B cell (primary cell): ENCODE measurements at regions not wholly inside any gene's neighbourhood (a gene's known extent, or its start where the extent isn't known, plus 50 kb on each side); places are given as distances from the start of the nearest gene placed in this dataset.

ENCODE experiments used
- ATAC-seq: fragments of 200-7000 bp; cut with Tn5 transposase; one replicate; pipeline ENCODE4 v1.10.0; 2021; ENCODE audit warnings: low read depth, mild to moderate bottlenecking, moderate number of reproducible peaks, moderate library complexity
- CTCF ChIA-PET: fragments of 350-600 bp; sonication (Branson Sonifier 250); formaldehyde crosslinking; loops from one replicate; lab custom pipeline; 2021; ENCODE audit warnings: antibody characterized with exemption, inconsistent platforms; lab: Charles Lee
- POLR2A ChIA-PET: fragments of 350-600 bp; sonication (Branson Sonifier 250); formaldehyde crosslinking; loops from one replicate; lab custom pipeline; 2021; ENCODE audit warnings: antibody characterized with exemption; lab: Charles Lee
- DNase-seq: peaks from one replicate; pipeline ENCODE4 v3.0.0; 2013
- H2AFZ ChIP-seq: 2 replicates; pipeline ENCODE4 v1.6.1; 2012; ENCODE audit warnings: mild to moderate bottlenecking, low read depth, low read length; ENCODE audit not compliant: insufficient read depth, poor library complexity, severe bottlenecking
- H3K27ac ChIP-seq, 2 donors: 1 replicate in 1 of 2; 2 replicates in 1 of 2; pipeline ENCODE4 v1.5.1; 2012 to 2013; ENCODE audit warnings: low read length in 2 of 2, mild to moderate bottlenecking in 2 of 2, moderate library complexity in 1 of 2
- H3K27me3 ChIP-seq, 4 experiments: fragments of 200-600 bp in 1 of 4; sonication (generic) in 1 of 4; replicated peaks in 1 of 4; 1 replicate in 2 of 4; 2 replicates in 2 of 4; pipeline versions ENCODE4 v1.6.1 to v1.7.0; 2013 to 2016; ENCODE audit warnings: low read length in 3 of 4, mild to moderate bottlenecking in 2 of 4, mixed read lengths in 1 of 4, moderate library complexity in 1 of 4; ENCODE audit not compliant: insufficient read depth in 4 of 4, control insufficient read depth in 3 of 4; ENCODE audit errors: control extremely low read depth in 1 of 4
- H3K36me3 ChIP-seq, 2 experiments: replicated peaks in 1 of 2; 1 replicate in 1 of 2; 2 replicates in 1 of 2; pipeline versions ENCODE4 v1.6.1 to v1.7.1; 2013; ENCODE audit warnings: low read length in 1 of 2; ENCODE audit not compliant: insufficient read depth in 2 of 2, control insufficient read depth in 1 of 2; ENCODE audit errors: control extremely low read depth in 1 of 2, extremely low read depth in 1 of 2
- H3K4me1 ChIP-seq, 2 donors: fragments of 200-600 bp in 1 of 2; sonication (generic) in 1 of 2; 1 replicate in 1 of 2; 2 replicates in 1 of 2; pipeline versions ENCODE4 v1.5.1 to v1.6.1; 2013 to 2017; ENCODE audit warnings: low read length in 2 of 2; ENCODE audit not compliant: control insufficient read depth in 2 of 2, insufficient read depth in 2 of 2
- H3K4me2 ChIP-seq: replicated peaks from 2 replicates; pipeline ENCODE3; 2012; ENCODE audit warnings: mild to moderate bottlenecking, low read depth, low read length; ENCODE audit not compliant: poor library complexity, severe bottlenecking
- H3K4me3 ChIP-seq, 5 experiments: fragments of 200-600 bp in 1 of 5; sonication (generic) in 1 of 5; 1 replicate in 3 of 5; 2 replicates in 2 of 5; pipeline versions ENCODE4 v1.5.1 to v1.7.0; 2011 to 2016; ENCODE audit warnings: low read length in 4 of 5, mild to moderate bottlenecking in 4 of 5, low read depth in 2 of 5, control low read depth in 1 of 5, moderate library complexity in 1 of 5; ENCODE audit not compliant: insufficient read depth in 1 of 5; ENCODE audit errors: control extremely low read depth in 1 of 5, extremely low read depth in 1 of 5
- H3K79me2 ChIP-seq: fragments of 200-600 bp; sonication (generic); one replicate; pipeline ENCODE4 v1.6.0; 2016; ENCODE audit warnings: low read length; ENCODE audit not compliant: control insufficient read depth, insufficient read depth
- H3K9ac ChIP-seq: fragments of 200-600 bp; sonication (generic); 2 replicates; pipeline ENCODE4 v1.6.1; 2017; ENCODE audit warnings: mild to moderate bottlenecking, low read length, moderate library complexity
- H3K9me3 ChIP-seq, 3 donors: one replicate each; pipeline versions ENCODE4 v1.6.1 to v1.7.1; 2013; ENCODE audit warnings: low read length in 2 of 3; ENCODE audit not compliant: control insufficient read depth in 2 of 3, insufficient read depth in 1 of 3; ENCODE audit errors: control extremely low read depth in 1 of 3
- H4K20me1 ChIP-seq: 2 replicates; pipeline ENCODE4 v1.6.0; 2012; ENCODE audit warnings: mild to moderate bottlenecking, low read length; ENCODE audit not compliant: insufficient read depth, control insufficient read depth, poor library complexity, severe bottlenecking
- H3K27ac Mint-ChIP-seq: one replicate; pipeline ENCODE4 v1.8.0; 2021; ENCODE audit warnings: mixed read lengths
- H3K27me3 Mint-ChIP-seq: one replicate; pipeline ENCODE4 v1.8.0; 2021; ENCODE audit warnings: mixed read lengths
- H3K4me1 Mint-ChIP-seq: one replicate; pipeline ENCODE4 v1.8.0; 2021; ENCODE audit warnings: mixed read lengths
- H3K4me3 Mint-ChIP-seq: one replicate; pipeline ENCODE4 v1.8.0; 2021; ENCODE audit warnings: mixed read lengths
- H3K9me3 Mint-ChIP-seq: one replicate; pipeline ENCODE4 v1.8.0; 2022; ENCODE audit warnings: mixed read lengths; ENCODE audit not compliant: insufficient read depth
- EZH2 ChIP-seq: IDR thresholded peaks from 2 replicates; pipeline ENCODE4 v1.6.1; 2012; ENCODE audit warnings: borderline replicate concordance, low read depth, mild to moderate bottlenecking, moderate library complexity, low read length; ENCODE audit not compliant: insufficient read depth, poor library complexity, severe bottlenecking
- WGBS: methylation state at CpG from one replicate; pipeline ENCODE4 v1.1.5; 2013; ENCODE audit warnings: missing lambda C conversion rate; ENCODE audit not compliant: insufficient coverage; 5-methylcytosine and 5-hydroxymethylcytosine counted together
- intact Hi-C: fragments of 100-400 bp; cut with micrococcal nuclease; formaldehyde crosslinking; loops from one replicate; pipeline ENCODE4 v1.10.0; 2022
- TF ChIP-seq, protein P1 (sequence below): fragments of 200-600 bp; IDR thresholded peaks from one replicate; pipeline ENCODE4 v1.8.0; 2022; ENCODE audit warnings: antibody characterized with exemption, mild to moderate bottlenecking

DNA sequence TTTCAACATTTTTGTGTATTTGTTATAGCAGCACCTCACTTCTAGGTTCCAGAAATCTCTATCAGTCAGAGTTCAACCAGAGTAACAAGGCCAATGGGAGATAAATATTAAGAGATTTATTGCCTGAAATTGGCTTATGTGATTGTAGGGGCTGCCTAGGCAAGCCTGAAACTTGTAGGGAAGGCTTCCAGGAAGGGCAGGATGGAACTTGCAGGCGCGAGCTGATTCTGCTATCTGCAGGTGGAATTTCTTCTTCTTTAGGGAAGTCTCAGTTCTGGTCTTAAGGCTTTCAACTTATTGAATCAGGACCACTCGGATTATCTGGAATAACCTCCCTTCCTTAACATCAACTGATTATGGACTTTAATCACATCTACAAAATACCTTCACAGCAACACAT lies 199.5 kb upstream of the NLRP1 start:
- ATAC-seq (no peak), DNase-seq (no peak)
- no peaks in the 10 kb centered on the region for H4K20me1 ChIP-seq
- H3K4me3 Mint-ChIP-seq: no peak overlapping the region
- no peaks in the 10 kb centered on the region for H3K4me1 ChIP-seq
- no peaks in the 10 kb centered on the region for H3K27me3 ChIP-seq
- ChIA-PET POLR2A (no interaction called here), CTCF (no interaction called here)
- H3K4me3 ChIP-seq: no peak overlapping the region
- intact Hi-C loops: no loop called here
- H3K36me3 ChIP-seq: no peaks in the 10 kb centered on the region
- no peak overlapping the region for H3K27ac ChIP-seq
- 80% methylated on average over 2 of the region's 3 CpGs for WGBS
- H3K79me2 ChIP-seq: no peaks in the 10 kb centered on the region
- H3K4me1 Mint-ChIP-seq: peaks cover 8% of the 10 kb centered on the region
- no peak overlapping the region for H3K9ac ChIP-seq
- no peak overlapping the region for H2AFZ ChIP-seq
- peaks cover 0 to 9% (median 0%) of the 10 kb centered on the region in 3 donors for H3K9me3 ChIP-seq
- peaks cover 4% of the 10 kb centered on the region for H3K9me3 Mint-ChIP-seq
- TF ChIP-seq EZH2: no peak
- TF ChIP-seq, protein P1, sequence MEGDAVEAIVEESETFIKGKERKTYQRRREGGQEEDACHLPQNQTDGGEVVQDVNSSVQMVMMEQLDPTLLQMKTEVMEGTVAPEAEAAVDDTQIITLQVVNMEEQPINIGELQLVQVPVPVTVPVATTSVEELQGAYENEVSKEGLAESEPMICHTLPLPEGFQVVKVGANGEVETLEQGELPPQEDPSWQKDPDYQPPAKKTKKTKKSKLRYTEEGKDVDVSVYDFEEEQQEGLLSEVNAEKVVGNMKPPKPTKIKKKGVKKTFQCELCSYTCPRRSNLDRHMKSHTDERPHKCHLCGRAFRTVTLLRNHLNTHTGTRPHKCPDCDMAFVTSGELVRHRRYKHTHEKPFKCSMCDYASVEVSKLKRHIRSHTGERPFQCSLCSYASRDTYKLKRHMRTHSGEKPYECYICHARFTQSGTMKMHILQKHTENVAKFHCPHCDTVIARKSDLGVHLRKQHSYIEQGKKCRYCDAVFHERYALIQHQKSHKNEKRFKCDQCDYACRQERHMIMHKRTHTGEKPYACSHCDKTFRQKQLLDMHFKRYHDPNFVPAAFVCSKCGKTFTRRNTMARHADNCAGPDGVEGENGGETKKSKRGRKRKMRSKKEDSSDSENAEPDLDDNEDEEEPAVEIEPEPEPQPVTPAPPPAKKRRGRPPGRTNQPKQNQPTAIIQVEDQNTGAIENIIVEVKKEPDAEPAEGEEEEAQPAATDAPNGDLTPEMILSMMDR: no peak
- peaks cover 17% of the 10 kb centered on the region for H3K27me3 Mint-ChIP-seq
- no peak overlapping the region for H3K27ac Mint-ChIP-seq
- no peak overlapping the region for H3K4me2 ChIP-seq

DNA sequence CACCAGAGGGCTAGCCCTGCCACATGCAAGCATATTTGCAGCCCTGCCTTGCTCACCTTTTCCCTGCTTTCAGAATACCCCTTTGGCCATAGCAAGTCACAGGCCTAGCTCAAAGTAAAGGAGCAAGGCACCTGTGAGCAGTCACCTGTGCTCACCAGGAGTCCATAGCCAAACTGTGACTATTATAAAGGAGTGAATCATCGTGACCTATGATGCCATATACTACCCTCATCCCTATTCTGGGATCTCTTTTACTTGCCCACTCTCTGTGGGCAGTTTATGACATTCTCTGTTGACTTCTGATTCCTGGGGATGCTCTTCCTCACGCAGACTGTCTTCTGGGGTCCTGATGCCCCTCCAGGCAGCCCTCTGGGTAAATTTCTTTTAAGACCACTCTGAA lies 200.5 kb upstream of the NLRP1 start:
- Histone ChIP-seq H3K27me3 (peaks cover 0 to 5% (median 2%) of the 10 kb centered on the region in 4 experiments), H3K36me3 (no peaks in the 10 kb centered on the region), H3K4me3 (no peak overlapping the region), H3K27ac (no peak overlapping the region), H3K4me2 (no peak overlapping the region), H3K79me2 (no peaks in the 10 kb centered on the region), H3K9ac (no peak overlapping the region), H3K9me3 (peaks cover 0 to 9% (median 0%) of the 10 kb centered on the region in 3 donors), H2AFZ (no peak overlapping the region), H4K20me1 (no peaks in the 10 kb centered on the region), H3K4me1 (no peaks in the 10 kb centered on the region)
- peaks cover 25% of the 10 kb centered on the region for H3K27me3 Mint-ChIP-seq
- peaks cover 4% of the 10 kb centered on the region for H3K9me3 Mint-ChIP-seq
- H3K4me3 Mint-ChIP-seq: no peak overlapping the region
- peaks cover 8% of the 10 kb centered on the region for H3K4me1 Mint-ChIP-seq
- no peak for TF ChIP-seq EZH2
- TF ChIP-seq, protein P1: no peak
- CTCF ChIA-PET: no interaction called here
- ATAC-seq: no peak
- intact Hi-C loops: no loop called here
- POLR2A ChIA-PET: no interaction called here
- WGBS: 100% methylated on average over 1 of the region's 2 CpGs
- no peak for DNase-seq
- H3K27ac Mint-ChIP-seq: no peak overlapping the region
